H1 (cell line): ENCODE measurements at regions not wholly inside any gene's neighbourhood (a gene's known extent, or its start where the extent isn't known, plus 50 kb on each side); places are given as distances from the start of the nearest gene placed in this dataset.

Source experiments
- CEBPB ChIP-seq: IDR thresholded peaks from 2 replicates; pipeline ENCODE4 v1.6.1; 2012; ENCODE audit warnings: low read depth, low read length
- CREB1 ChIP-seq: IDR thresholded peaks from 2 replicates; pipeline ENCODE4 v1.6.1; 2012; ENCODE audit warnings: inconsistent platforms
- CTCF ChIP-seq, 3 experiments: IDR thresholded peaks; 1 replicate in 2 of 3; 2 replicates in 1 of 3; pipeline versions ENCODE4 v1.5.1 to v1.6.1; 2011; ENCODE audit warnings: low read length in 3 of 3, mild to moderate bottlenecking in 3 of 3, inconsistent platforms in 2 of 3, low read depth in 1 of 3, moderate library complexity in 1 of 3; ENCODE audit not compliant: insufficient read depth in 1 of 3; ENCODE audit errors: control extremely low read depth in 1 of 3
- EP300 ChIP-seq, 2 experiments: IDR thresholded peaks; 1 replicate in 1 of 2; 2 replicates in 1 of 2; pipeline ENCODE4 v1.6.1; 2011 to 2012; ENCODE audit warnings: low read depth in 2 of 2, low read length in 2 of 2, mild to moderate bottlenecking in 2 of 2, borderline replicate concordance in 1 of 2, inconsistent platforms in 1 of 2, moderate library complexity in 1 of 2
- EZH2 ChIP-seq: fragments of 200-600 bp; sonication (generic); IDR thresholded peaks from 2 replicates; pipeline ENCODE4 v1.7.1; 2012; ENCODE audit warnings: low read depth, mild to moderate bottlenecking, moderate library complexity, low read length, inconsistent platforms; ENCODE audit not compliant: severe bottlenecking
- GTF2F1 ChIP-seq: IDR thresholded peaks from 2 replicates; pipeline ENCODE4 v1.6.1; 2012; ENCODE audit warnings: low read depth, low read length, improper control_type of control experiment, borderline replicate concordance
- HDAC6 ChIP-seq: IDR thresholded peaks from one replicate; pipeline ENCODE4 v1.7.1; 2012; ENCODE audit warnings: low read depth, mild to moderate bottlenecking, inconsistent platforms, low read length, moderate library complexity
- POLR2A ChIP-seq, 2 experiments: IDR thresholded peaks; 1 replicate in 1 of 2; 2 replicates in 1 of 2; pipeline ENCODE4 v1.6.1; 2011; ENCODE audit warnings: low read depth in 2 of 2, low read length in 2 of 2, mild to moderate bottlenecking in 2 of 2; ENCODE audit errors: control extremely low read depth in 1 of 2
- POLR2AphosphoS5 ChIP-seq: IDR thresholded peaks from 2 replicates; pipeline ENCODE4 v1.6.1; 2011; ENCODE audit warnings: low read depth, low read length
- SUZ12 ChIP-seq: fragments of 200-600 bp; sonication (generic); IDR thresholded peaks from 2 replicates; pipeline ENCODE4 v1.6.1; 2012; ENCODE audit warnings: mild to moderate bottlenecking, inconsistent platforms, low read length, moderate library complexity, mixed read lengths
- TBP ChIP-seq: IDR thresholded peaks from 2 replicates; pipeline ENCODE4 v1.6.1; 2011; ENCODE audit warnings: low read depth, low read length, improper control_type of control experiment
- ZNF274 ChIP-seq: IDR thresholded peaks from 2 replicates; pipeline ENCODE4 v1.7.0; 2012; ENCODE audit warnings: low read length, borderline replicate concordance; ENCODE audit errors: extremely low read depth

GRCh38 chr10:47246406-47247147 lies 53.4 kb upstream of the GDF10 start:
- no peak for TF ChIP-seq CTCF (IDR thresholded peaks at IDR 0.05; ENCODE audit: control extremely low read depth in 1 of 3, insufficient read depth in 1 of 3, low read depth in 1 of 3, low read length in 3 of 3)
- no peak for TF ChIP-seq HDAC6
- no peak for TF ChIP-seq POLR2A (IDR thresholded peaks at IDR 0.05; ENCODE audit: control extremely low read depth in 1 of 2, low read depth in 2 of 2, low read length in 2 of 2)
- TF ChIP-seq POLR2AphosphoS5 = no peak
- TF ChIP-seq CEBPB = no peak
- TF ChIP-seq EZH2 = no peak
- TF ChIP-seq GTF2F1 = no peak
- no peak for TF ChIP-seq CREB1
- TF ChIP-seq ZNF274 = no peak
- TF ChIP-seq TBP = no peak
- no peak for TF ChIP-seq SUZ12
- no peak for TF ChIP-seq EP300 (IDR thresholded peaks at IDR 0.05; ENCODE audit: borderline replicate concordance in 1 of 2, low read depth in 2 of 2, low read length in 2 of 2)
